ENCODE measurements at regions not wholly inside any gene's neighbourhood (a gene's known extent, or its start where the extent isn't known, plus 50 kb on each side); places are given as distances from the start of the nearest gene placed in this dataset.

GRCh38 chr12:102299731-102300130, 102.1 kb upstream of the PMCH start:
- no peak for TF ChIP-seq POLR2A (IDR thresholded peaks at IDR 0.05)
- TF ChIP-seq CTCF (IDR thresholded peaks at IDR 0.05), result no peak

Measured in tibial nerve (tissue), 3 donors.